Caco-2 (cell line): ENCODE measurements at regions not wholly inside any gene's neighbourhood (a gene's known extent, or its start where the extent isn't known, plus 50 kb on each side); places are given as distances from the start of the nearest gene placed in this dataset.

Experiments
- BruUV-seq: library from RNA; stranded (reverse); fragments of 400-500 nt; replicated peaks from 2 replicates; lab custom pipeline; 2021; lab: Mats Ljungman, UMichigan
- CTCF ChIA-PET: fragments of 300-600 bp; sonication (Branson Sonifier 250); formaldehyde crosslinking; loops from one replicate; lab custom pipeline; 2022; ENCODE audit warnings: antibody characterized with exemption; lab: Charles Lee
- POLR2A ChIA-PET: fragments of 300-600 bp; sonication (Branson Sonifier 250); formaldehyde crosslinking; loops from one replicate; lab custom pipeline; 2022; ENCODE audit warnings: antibody characterized with exemption; lab: Charles Lee
- DNase-seq, 2 experiments: peaks; one replicate each; pipeline versions ENCODE4 v3.0.0 to v3.0.0-alpha.2; 2020 to 2022
- H3K27me3 ChIP-seq: replicated peaks from 2 replicates; pipeline ENCODE4 v1.6.0; 2011; ENCODE audit warnings: low read length; ENCODE audit not compliant: control insufficient read depth, insufficient read depth
- H3K36me3 ChIP-seq: 2 replicates; pipeline ENCODE4 v1.5.1; 2011; ENCODE audit warnings: low read length; ENCODE audit not compliant: control insufficient read depth, insufficient read depth
- H3K4me1 ChIP-seq: fragments of 250-450 bp; sonication (Bioruptor Pico); 2 replicates; pipeline ENCODE4 v1.5.1; 2020; ENCODE audit warnings: mild to moderate bottlenecking
- H3K4me3 ChIP-seq: 2 replicates; pipeline ENCODE4 v1.5.1; 2011; ENCODE audit warnings: low read depth, mild to moderate bottlenecking, control low read depth, low read length
- H3K9me3 ChIP-seq: fragments of 250-450 bp; sonication (Bioruptor Pico); 2 replicates; pipeline ENCODE4 v1.5.1; 2020; ENCODE audit warnings: mild to moderate bottlenecking, moderate library complexity
- H3K27ac Mint-ChIP-seq: one replicate; pipeline ENCODE4 v1.8.0; 2022; ENCODE audit warnings: mixed read lengths; ENCODE audit not compliant: unreplicated experiment
- H3K27me3 Mint-ChIP-seq: one replicate; pipeline ENCODE4 v1.8.0; 2022; ENCODE audit warnings: mixed read lengths; ENCODE audit not compliant: insufficient read depth, unreplicated experiment
- H3K36me3 Mint-ChIP-seq: one replicate; pipeline ENCODE4 v1.8.0; 2022; ENCODE audit warnings: mild to moderate bottlenecking, mixed read lengths; ENCODE audit not compliant: insufficient read depth, unreplicated experiment
- H3K4me1 Mint-ChIP-seq: one replicate; pipeline ENCODE4 v1.8.0; 2022; ENCODE audit warnings: low read depth, mixed read lengths; ENCODE audit not compliant: unreplicated experiment
- H3K4me3 Mint-ChIP-seq: one replicate; pipeline ENCODE4 v1.8.0; 2022; ENCODE audit warnings: mild to moderate bottlenecking, moderate library complexity, mixed read lengths; ENCODE audit not compliant: unreplicated experiment
- H3K9me3 Mint-ChIP-seq: one replicate; pipeline ENCODE4 v1.8.0; 2022; ENCODE audit warnings: mixed read lengths; ENCODE audit not compliant: unreplicated experiment
- intact Hi-C: fragments of 100-400 bp; cut with micrococcal nuclease; formaldehyde crosslinking; loops from one replicate; pipeline ENCODE4 v1.10.0; 2022; ENCODE audit not compliant: unreplicated experiment
- TF ChIP-seq, protein P1 (sequence below), 2 experiments: fragments of 200-600 bp in 1 of 2; IDR thresholded peaks; 1 replicate in 1 of 2; 2 replicates in 1 of 2; pipeline versions ENCODE4 v1.5.1 to v1.8.0; 2011 to 2022; ENCODE audit warnings: antibody characterized with exemption in 1 of 2, control low read depth in 1 of 2, inconsistent platforms in 1 of 2, low read depth in 1 of 2, low read length in 1 of 2, mild to moderate bottlenecking in 1 of 2, moderate library complexity in 1 of 2; ENCODE audit not compliant: insufficient read depth in 1 of 2, severe bottlenecking in 1 of 2, unreplicated experiment in 1 of 2

DNA sequence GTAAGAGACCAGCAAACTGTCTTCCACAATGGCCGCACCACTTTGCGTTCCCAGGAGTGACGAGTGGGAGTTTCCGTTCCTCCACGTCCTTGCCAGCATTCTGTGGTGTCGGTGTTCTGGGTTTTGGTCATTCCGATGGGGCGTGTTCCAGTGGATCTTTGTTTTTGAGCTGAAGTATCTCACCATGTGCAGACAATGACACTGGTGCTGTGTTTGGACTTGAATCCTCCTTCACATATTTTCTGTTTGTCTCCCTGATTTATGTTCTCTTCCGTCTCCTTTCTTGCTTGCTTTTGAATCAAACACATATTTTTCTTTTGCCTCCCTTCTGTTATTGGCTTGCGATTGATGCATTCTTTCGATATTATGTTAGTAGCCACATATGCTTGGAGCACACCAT, 60.8 kb upstream of the IRX4 start:
- ChIA-PET POLR2A (no interaction called here), CTCF (no interaction called here)
- intact Hi-C loops: no loop called here
- TF ChIP-seq, protein P1, sequence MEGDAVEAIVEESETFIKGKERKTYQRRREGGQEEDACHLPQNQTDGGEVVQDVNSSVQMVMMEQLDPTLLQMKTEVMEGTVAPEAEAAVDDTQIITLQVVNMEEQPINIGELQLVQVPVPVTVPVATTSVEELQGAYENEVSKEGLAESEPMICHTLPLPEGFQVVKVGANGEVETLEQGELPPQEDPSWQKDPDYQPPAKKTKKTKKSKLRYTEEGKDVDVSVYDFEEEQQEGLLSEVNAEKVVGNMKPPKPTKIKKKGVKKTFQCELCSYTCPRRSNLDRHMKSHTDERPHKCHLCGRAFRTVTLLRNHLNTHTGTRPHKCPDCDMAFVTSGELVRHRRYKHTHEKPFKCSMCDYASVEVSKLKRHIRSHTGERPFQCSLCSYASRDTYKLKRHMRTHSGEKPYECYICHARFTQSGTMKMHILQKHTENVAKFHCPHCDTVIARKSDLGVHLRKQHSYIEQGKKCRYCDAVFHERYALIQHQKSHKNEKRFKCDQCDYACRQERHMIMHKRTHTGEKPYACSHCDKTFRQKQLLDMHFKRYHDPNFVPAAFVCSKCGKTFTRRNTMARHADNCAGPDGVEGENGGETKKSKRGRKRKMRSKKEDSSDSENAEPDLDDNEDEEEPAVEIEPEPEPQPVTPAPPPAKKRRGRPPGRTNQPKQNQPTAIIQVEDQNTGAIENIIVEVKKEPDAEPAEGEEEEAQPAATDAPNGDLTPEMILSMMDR (IDR thresholded peaks at IDR 0.05; ENCODE audit: insufficient read depth in 1 of 2, low read depth in 1 of 2, low read length in 1 of 2, severe bottlenecking in 1 of 2, unreplicated experiment in 1 of 2): no peak
- H3K9me3 ChIP-seq: no peaks in the 10 kb centered on the region
- no peaks in the 10 kb centered on the region for H3K4me1 ChIP-seq
- Mint-ChIP-seq H3K36me3 (no peaks in the 10 kb centered on the region), H3K4me1 (no peaks in the 10 kb centered on the region), H3K9me3 (no peaks in the 10 kb centered on the region), H3K27me3 (peaks cover 10% of the 10 kb centered on the region), H3K4me3 (no peak overlapping the region), H3K27ac (no peak overlapping the region)
- no peaks in the 10 kb centered on the region for H3K27me3 ChIP-seq
- no TSS peak for BruUV-seq
- H3K36me3 ChIP-seq: no peaks in the 10 kb centered on the region
- no peak overlapping the region for H3K4me3 ChIP-seq
- no peak for DNase-seq

GRCh38 chr5:1942630-1943029, 59.9 kb upstream of the IRX4 start:
- Histone ChIP-seq H3K27me3 (no peaks in the 10 kb centered on the region), H3K36me3 (no peaks in the 10 kb centered on the region), H3K4me3 (no peak overlapping the region), H3K4me1 (no peaks in the 10 kb centered on the region), H3K9me3 (no peaks in the 10 kb centered on the region)
- H3K4me3 Mint-ChIP-seq: no peak overlapping the region
- DNase-seq: no peak
- intact Hi-C loops: no loop called here
- H3K4me1 Mint-ChIP-seq: no peaks in the 10 kb centered on the region
- POLR2A ChIA-PET: no interaction called here
- no peaks in the 10 kb centered on the region for H3K36me3 Mint-ChIP-seq
- H3K9me3 Mint-ChIP-seq: no peaks in the 10 kb centered on the region
- H3K27me3 Mint-ChIP-seq: peaks cover 10% of the 10 kb centered on the region
- TF ChIP-seq, protein P1 (IDR thresholded peaks at IDR 0.05; ENCODE audit: insufficient read depth in 1 of 2, low read depth in 1 of 2, low read length in 1 of 2, severe bottlenecking in 1 of 2, unreplicated experiment in 1 of 2): no peak
- H3K27ac Mint-ChIP-seq: no peak overlapping the region
- CTCF ChIA-PET: no interaction called here
- no TSS peak for BruUV-seq

DNA sequence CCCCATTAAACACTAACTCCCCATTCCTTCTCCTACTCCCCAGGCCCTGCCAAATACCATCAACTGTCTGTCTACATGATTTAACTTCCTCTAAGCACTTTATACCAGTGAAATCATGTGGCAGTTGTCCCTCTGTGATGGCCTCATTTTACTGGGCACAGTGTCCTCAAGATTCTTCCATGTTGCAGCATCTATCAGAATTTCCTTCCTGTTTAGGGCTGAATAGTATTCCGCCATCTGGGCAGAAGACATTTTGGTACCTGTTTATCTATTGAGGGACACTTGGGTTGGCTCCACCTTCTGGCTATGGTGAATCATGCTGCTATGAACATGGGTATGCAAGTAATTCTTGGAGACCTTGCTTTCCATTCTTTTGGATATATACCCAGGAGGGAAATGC, 59.4 kb upstream of the IRX4 start:
- POLR2A ChIA-PET: no interaction called here
- Mint-ChIP-seq H3K27me3 (peaks cover 10% of the 10 kb centered on the region), H3K9me3 (no peaks in the 10 kb centered on the region), H3K4me3 (no peak overlapping the region), H3K27ac (no peak overlapping the region), H3K36me3 (no peaks in the 10 kb centered on the region), H3K4me1 (no peaks in the 10 kb centered on the region)
- CTCF ChIA-PET: no interaction called here
- no peak overlapping the region for H3K4me3 ChIP-seq
- intact Hi-C loops: no loop called here
- H3K36me3 ChIP-seq: no peaks in the 10 kb centered on the region
- BruUV-seq: no TSS peak
- no peak for DNase-seq
- no peaks in the 10 kb centered on the region for H3K9me3 ChIP-seq
- H3K4me1 ChIP-seq: no peaks in the 10 kb centered on the region
- no peaks in the 10 kb centered on the region for H3K27me3 ChIP-seq
- TF ChIP-seq, protein P1 (IDR thresholded peaks at IDR 0.05; ENCODE audit: insufficient read depth in 1 of 2, low read depth in 1 of 2, low read length in 1 of 2, severe bottlenecking in 1 of 2, unreplicated experiment in 1 of 2): no peak
